Mesothelial cell of epicardium (in vitro differentiated cells): ENCODE measurements at regions not wholly inside any gene's neighbourhood (a gene's known extent, or its start where the extent isn't known, plus 50 kb on each side); places are given as distances from the start of the nearest gene placed in this dataset.
"Not testable (repeated sequence)": the region's sequence is repeated elsewhere in the genome, so short reads cannot be mapped to it uniquely, and the experiment has no call there.

Source experiments
- DNase-seq, 2 experiments: peaks; one replicate each; pipeline ENCODE4 v3.0.0; 2021; ENCODE audit warnings: low spot score in 2 of 2; ENCODE audit not compliant: unreplicated experiment in 2 of 2
- H3K27ac Mint-ChIP-seq: 2 replicates; pipeline ENCODE4 v1.8.0; 2021; ENCODE audit warnings: mixed read lengths
- H3K27me3 Mint-ChIP-seq: 2 replicates; pipeline ENCODE4 v1.8.0; 2021; ENCODE audit warnings: low read depth, mixed read lengths
- H3K36me3 Mint-ChIP-seq: 2 replicates; pipeline ENCODE4 v1.8.0; 2021; ENCODE audit warnings: mixed read lengths
- H3K4me1 Mint-ChIP-seq: 2 replicates; pipeline ENCODE4 v1.8.0; 2021; ENCODE audit warnings: mixed read lengths
- H3K4me3 Mint-ChIP-seq: 2 replicates; pipeline ENCODE4 v1.8.0; 2021; ENCODE audit warnings: mild to moderate bottlenecking, moderate library complexity, mixed read lengths
- H3K9me3 Mint-ChIP-seq: 2 replicates; pipeline ENCODE4 v1.8.0; 2021; ENCODE audit warnings: mixed read lengths
- TF ChIP-seq, protein P1 (sequence below): fragments of 200-600 bp; sonication (generic); IDR thresholded peaks from one replicate; pipeline ENCODE4 v1.5.0; 2021; ENCODE audit warnings: antibody characterized with exemption; ENCODE audit not compliant: unreplicated experiment

DNA sequence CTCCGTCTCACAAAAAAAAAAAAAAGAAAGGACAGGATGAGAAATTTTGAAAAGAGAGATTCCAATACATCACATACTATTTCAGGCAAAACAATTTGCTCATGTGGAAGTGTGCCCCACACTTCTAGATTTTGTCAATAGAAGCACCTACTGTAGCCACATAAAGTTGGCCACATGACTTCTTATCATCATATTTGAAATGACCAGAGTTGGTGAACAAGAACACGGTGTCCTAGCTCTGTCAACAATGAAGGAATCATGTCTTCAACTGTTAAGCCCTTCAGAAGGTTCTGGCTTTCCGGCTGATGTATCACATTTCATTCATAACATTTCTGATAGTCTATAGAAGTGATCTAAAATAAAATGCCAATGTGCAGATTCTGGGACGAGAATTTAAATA is 534.5 kb downstream of the TMEM114 start:
- TF ChIP-seq, protein P1, sequence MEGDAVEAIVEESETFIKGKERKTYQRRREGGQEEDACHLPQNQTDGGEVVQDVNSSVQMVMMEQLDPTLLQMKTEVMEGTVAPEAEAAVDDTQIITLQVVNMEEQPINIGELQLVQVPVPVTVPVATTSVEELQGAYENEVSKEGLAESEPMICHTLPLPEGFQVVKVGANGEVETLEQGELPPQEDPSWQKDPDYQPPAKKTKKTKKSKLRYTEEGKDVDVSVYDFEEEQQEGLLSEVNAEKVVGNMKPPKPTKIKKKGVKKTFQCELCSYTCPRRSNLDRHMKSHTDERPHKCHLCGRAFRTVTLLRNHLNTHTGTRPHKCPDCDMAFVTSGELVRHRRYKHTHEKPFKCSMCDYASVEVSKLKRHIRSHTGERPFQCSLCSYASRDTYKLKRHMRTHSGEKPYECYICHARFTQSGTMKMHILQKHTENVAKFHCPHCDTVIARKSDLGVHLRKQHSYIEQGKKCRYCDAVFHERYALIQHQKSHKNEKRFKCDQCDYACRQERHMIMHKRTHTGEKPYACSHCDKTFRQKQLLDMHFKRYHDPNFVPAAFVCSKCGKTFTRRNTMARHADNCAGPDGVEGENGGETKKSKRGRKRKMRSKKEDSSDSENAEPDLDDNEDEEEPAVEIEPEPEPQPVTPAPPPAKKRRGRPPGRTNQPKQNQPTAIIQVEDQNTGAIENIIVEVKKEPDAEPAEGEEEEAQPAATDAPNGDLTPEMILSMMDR: no peak
- no peaks in the 10 kb centered on the region for H3K4me1 Mint-ChIP-seq
- H3K27me3 Mint-ChIP-seq: no peaks in the 10 kb centered on the region
- no peak for DNase-seq
- no peak overlapping the region for H3K4me3 Mint-ChIP-seq
- H3K9me3 Mint-ChIP-seq: peaks cover 35% of the 10 kb centered on the region
- no peaks in the 10 kb centered on the region for H3K36me3 Mint-ChIP-seq
- H3K27ac Mint-ChIP-seq: no peak overlapping the region

DNA sequence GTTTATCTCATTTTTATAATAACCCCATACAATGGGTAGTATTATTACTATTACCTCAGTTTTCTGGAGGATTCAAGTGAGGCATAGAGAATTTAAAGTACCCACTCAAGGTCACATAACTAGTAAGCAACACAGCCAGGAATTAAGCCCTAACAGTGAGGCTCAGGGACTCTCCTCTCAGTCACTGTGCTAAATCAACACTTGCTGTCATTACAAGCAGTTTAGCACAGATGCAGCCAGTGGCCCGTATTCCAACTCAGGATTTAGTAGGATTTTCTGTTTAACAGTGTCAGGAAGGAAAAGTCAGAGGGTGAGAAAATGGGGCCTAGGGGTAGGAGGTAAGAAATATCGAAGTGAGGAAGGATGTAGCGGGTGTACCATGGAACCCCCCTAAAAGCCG is 536.9 kb downstream of the TMEM114 start:
- no peak overlapping the region for H3K27ac Mint-ChIP-seq
- no peaks in the 10 kb centered on the region for H3K27me3 Mint-ChIP-seq
- peaks cover 43% of the 10 kb centered on the region for H3K9me3 Mint-ChIP-seq
- no peaks in the 10 kb centered on the region for H3K4me1 Mint-ChIP-seq
- no peaks in the 10 kb centered on the region for H3K36me3 Mint-ChIP-seq
- no peak for DNase-seq
- TF ChIP-seq, protein P1: no peak
- no peak overlapping the region for H3K4me3 Mint-ChIP-seq

DNA sequence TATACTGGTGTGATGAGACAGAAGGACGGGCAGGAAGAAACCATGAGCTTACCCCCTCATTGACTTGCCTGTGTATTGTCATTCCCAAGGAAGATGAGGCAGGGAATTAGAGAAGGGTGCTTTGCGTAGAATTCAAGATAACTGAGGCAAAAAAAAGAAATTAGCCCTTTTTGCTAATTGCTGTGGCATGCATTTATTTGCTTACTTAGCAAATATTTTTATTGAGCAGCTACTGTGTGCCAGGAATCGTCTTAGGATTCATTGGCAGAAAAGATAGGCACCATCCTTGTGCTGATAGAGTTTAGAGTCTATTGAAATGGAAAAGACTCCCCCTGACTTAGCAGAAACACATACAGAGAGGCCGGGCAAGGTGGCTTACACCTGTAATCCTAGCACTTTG is 541.9 kb downstream of the TMEM114 start:
- TF ChIP-seq, protein P1: no peak
- H3K27ac Mint-ChIP-seq: no peak overlapping the region
- H3K4me3 Mint-ChIP-seq: no peak overlapping the region
- H3K4me1 Mint-ChIP-seq: no peaks in the 10 kb centered on the region
- DNase-seq: no peak
- no peaks in the 10 kb centered on the region for H3K36me3 Mint-ChIP-seq
- peaks cover 51% of the 10 kb centered on the region for H3K9me3 Mint-ChIP-seq
- H3K27me3 Mint-ChIP-seq: no peaks in the 10 kb centered on the region

DNA sequence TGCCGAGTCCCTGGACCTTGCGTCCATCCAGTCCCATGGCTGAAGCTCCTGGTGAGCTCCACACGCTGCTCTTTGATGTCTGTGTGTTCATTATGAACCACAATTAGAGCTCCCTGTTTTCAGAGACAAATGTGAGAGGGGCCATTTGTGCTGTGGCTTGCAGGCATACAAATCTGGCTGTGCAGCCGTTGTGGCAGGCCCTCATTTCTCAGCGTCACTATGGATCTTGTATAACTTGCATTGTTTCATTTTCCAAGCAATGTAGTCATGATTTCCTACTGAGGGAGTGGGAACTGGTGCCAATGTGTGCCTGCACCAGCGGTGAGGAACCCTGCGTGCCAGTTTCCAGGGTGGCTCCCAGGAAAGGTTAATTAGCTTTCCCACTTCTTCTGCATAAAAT is 542.6 kb downstream of the TMEM114 start:
- TF ChIP-seq, protein P1: no peak
- Mint-ChIP-seq H3K27ac (no peak overlapping the region), H3K4me1 (no peaks in the 10 kb centered on the region), H3K9me3 (peaks cover 47% of the 10 kb centered on the region), H3K36me3 (no peaks in the 10 kb centered on the region), H3K4me3 (no peak overlapping the region), H3K27me3 (no peaks in the 10 kb centered on the region)
- no peak for DNase-seq

DNA sequence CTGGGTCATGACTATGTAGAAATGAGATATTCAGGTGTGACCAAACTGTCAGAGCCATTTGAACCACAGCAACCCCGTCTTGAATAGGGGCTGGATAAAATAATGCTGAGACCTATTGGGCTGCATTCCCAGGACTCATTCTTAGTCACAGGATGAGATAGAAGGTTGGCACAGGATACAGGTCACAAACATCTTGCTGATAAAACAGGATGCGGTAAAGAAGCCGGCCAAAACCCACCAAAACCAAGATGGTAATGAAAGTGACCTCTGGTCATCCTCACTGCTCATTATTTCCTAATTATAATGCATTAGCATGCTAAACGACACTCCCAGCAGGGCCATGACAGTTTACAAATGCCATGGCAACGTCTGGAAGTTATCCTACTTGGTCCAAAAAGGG is 545.5 kb downstream of the TMEM114 start:
- Mint-ChIP-seq H3K27ac (no peak overlapping the region), H3K36me3 (no peaks in the 10 kb centered on the region), H3K27me3 (no peaks in the 10 kb centered on the region), H3K9me3 (peaks cover 28% of the 10 kb centered on the region), H3K4me3 (no peak overlapping the region), H3K4me1 (no peaks in the 10 kb centered on the region)
- no peak for DNase-seq
- TF ChIP-seq, protein P1: no peak

DNA sequence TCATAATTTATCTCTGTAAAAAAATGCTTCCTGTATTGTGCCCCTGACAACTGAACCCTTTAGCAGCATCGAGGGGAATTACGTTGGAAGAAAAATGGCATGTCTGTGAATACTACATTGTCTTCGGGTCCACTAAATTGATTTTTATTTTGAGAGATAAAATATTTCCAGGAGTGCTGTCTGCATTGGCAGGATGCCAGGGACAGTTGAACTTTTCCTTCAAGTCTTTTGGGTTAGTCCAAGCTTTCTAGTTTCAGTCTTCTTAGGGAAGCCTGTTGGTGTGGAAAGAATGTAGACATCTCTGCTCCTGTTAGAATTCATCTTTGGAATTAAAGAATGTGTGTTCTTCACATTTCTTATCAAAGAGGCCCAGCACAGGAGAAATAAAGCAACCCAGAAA is 557.9 kb downstream of the TMEM114 start:
- TF ChIP-seq, protein P1: no peak
- Mint-ChIP-seq H3K4me3 (no peak overlapping the region), H3K27ac (no peak overlapping the region), H3K9me3 (peaks cover 27% of the 10 kb centered on the region), H3K27me3 (no peaks in the 10 kb centered on the region), H3K4me1 (no peaks in the 10 kb centered on the region), H3K36me3 (no peaks in the 10 kb centered on the region)
- no peak for DNase-seq

DNA sequence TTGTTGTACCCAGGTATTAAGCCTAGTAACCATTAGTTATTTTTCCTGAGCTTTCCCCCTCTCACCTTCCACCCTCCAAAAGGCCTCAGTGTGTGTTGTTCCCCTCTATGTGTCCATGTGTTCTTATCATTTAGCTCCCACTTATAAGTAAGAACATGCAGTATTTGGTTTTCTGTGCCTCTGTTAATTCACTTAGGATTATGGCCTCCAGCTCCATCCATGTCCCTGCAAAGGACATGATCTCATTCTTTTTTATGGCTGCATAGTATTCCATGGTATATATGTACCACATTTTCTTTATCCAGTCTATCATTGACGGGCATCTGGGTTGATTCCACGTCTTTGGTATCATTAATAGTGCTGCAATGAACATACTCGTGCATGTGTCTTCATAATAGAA is 560.3 kb downstream of the TMEM114 start:
- not testable (repeated sequence) for H3K4me1 Mint-ChIP-seq, DNase-seq, H3K27ac Mint-ChIP-seq, H3K27me3 Mint-ChIP-seq, H3K4me3 Mint-ChIP-seq, H3K36me3 Mint-ChIP-seq
- H3K9me3 Mint-ChIP-seq: peaks cover 42% of the 10 kb centered on the region
